CD4-positive, alpha-beta memory T cell (primary cell): ENCODE measurements at regions not wholly inside any gene's neighbourhood (a gene's known extent, or its start where the extent isn't known, plus 50 kb on each side); places are given as distances from the start of the nearest gene placed in this dataset.

Source experiments
- CTCF ChIA-PET: fragments of 350-600 bp; sonication (Branson Sonifier 250); formaldehyde crosslinking; loops from one replicate; lab custom pipeline; 2021; ENCODE audit warnings: inconsistent platforms; ENCODE audit not compliant: partially characterized antibody; lab: Charles Lee
- POLR2A ChIA-PET: fragments of 350-600 bp; sonication (Branson Sonifier 250); formaldehyde crosslinking; loops from one replicate; lab custom pipeline; 2021; ENCODE audit not compliant: partially characterized antibody; lab: Charles Lee
- DNase-seq, 5 donors: peaks; one replicate each; pipeline versions ENCODE4 v3.0.0 to v3.0.0-alpha.2; 2020 to 2022; ENCODE audit warnings: mixed read lengths in 1 of 5
- H3K27ac ChIP-seq: one replicate; pipeline ENCODE4 v1.7.0; 2013; ENCODE audit warnings: low read depth, low read length
- H3K27me3 ChIP-seq: 2 replicates; pipeline ENCODE4 v1.7.0; 2013; ENCODE audit warnings: mild to moderate bottlenecking, low read length, moderate library complexity; ENCODE audit not compliant: insufficient read depth
- H3K36me3 ChIP-seq: 2 replicates; pipeline ENCODE4 v1.7.0; 2013; ENCODE audit warnings: mild to moderate bottlenecking, low read length, moderate library complexity; ENCODE audit not compliant: insufficient read depth
- H3K4me1 ChIP-seq: 2 replicates; pipeline ENCODE4 v1.7.0; 2013; ENCODE audit warnings: mild to moderate bottlenecking, low read length, moderate library complexity; ENCODE audit not compliant: insufficient read depth
- H3K4me3 ChIP-seq, 2 donors: one replicate each; pipeline ENCODE4 v1.7.0; 2013; ENCODE audit warnings: low read length in 2 of 2, mild to moderate bottlenecking in 1 of 2
- H3K9me3 ChIP-seq, 2 donors: one replicate each; pipeline ENCODE4 v1.7.0; 2013; ENCODE audit warnings: low read length in 2 of 2, control low read depth in 1 of 2; ENCODE audit not compliant: control insufficient read depth in 1 of 2
- H3K27ac Mint-ChIP-seq, 7 donors: one replicate each; pipeline ENCODE4 v1.8.0; 2020 to 2021; ENCODE audit warnings: mixed read lengths in 7 of 7, mild to moderate bottlenecking in 6 of 7, inconsistent platforms in 3 of 7, moderate library complexity in 3 of 7
- H3K27me3 Mint-ChIP-seq, 2 donors: one replicate each; pipeline ENCODE4 v1.8.0; 2020 to 2021; ENCODE audit warnings: mixed read lengths in 2 of 2
- H3K36me3 Mint-ChIP-seq, 2 donors: one replicate each; pipeline ENCODE4 v1.8.0; 2020 to 2021; ENCODE audit warnings: mixed read lengths in 2 of 2, inconsistent platforms in 1 of 2, mild to moderate bottlenecking in 1 of 2
- H3K4me1 Mint-ChIP-seq, 4 donors: one replicate each; pipeline ENCODE4 v1.8.0; 2020 to 2021; ENCODE audit warnings: mixed read lengths in 4 of 4, mild to moderate bottlenecking in 1 of 4
- H3K4me3 Mint-ChIP-seq, 8 donors: one replicate each; pipeline ENCODE4 v1.8.0; 2020 to 2021; ENCODE audit warnings: mixed read lengths in 8 of 8, mild to moderate bottlenecking in 7 of 8, moderate library complexity in 6 of 8, inconsistent platforms in 3 of 8
- H3K9me3 Mint-ChIP-seq, 8 donors: one replicate each; pipeline ENCODE4 v1.8.0; 2020 to 2021; ENCODE audit warnings: mixed read lengths in 8 of 8, mild to moderate bottlenecking in 5 of 8, inconsistent platforms in 3 of 8, moderate library complexity in 1 of 8
- intact Hi-C: fragments of 100-400 bp; cut with micrococcal nuclease; formaldehyde crosslinking; loops from one replicate; pipeline ENCODE4 v1.15.1; 2023

DNA sequence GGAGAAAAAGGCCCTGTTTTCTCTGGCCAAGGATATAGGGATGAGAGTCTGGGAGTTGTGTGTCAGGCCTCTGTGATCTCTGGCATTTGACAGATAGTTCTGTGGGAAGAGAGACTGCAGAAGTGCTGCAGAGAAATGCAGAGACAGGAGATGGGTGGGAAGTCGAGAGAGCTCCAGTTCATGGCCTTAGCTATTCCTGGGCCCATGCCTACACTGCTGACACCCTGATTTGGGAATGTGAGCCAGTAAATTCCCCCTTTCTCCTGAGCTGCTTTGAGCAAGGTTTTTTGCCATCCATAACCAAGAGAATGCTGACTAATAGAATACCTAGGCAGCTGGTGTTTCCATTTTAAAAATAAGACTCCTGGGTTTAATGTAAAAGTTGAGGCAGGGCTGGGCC lies 59.3 kb downstream of the EBLN2 start:
- DNase-seq = no peak
- no peak overlapping the region for H3K27ac ChIP-seq
- Mint-ChIP-seq H3K36me3 (no peaks in the 10 kb centered on the region), H3K27me3 (peaks cover 0 to 3% of the 10 kb centered on the region in 2 donors), H3K9me3 (peaks cover 0 to 2% (median 0%) of the 10 kb centered on the region in 8 donors), H3K27ac (no peak overlapping the region), H3K4me1 (no peaks in the 10 kb centered on the region), H3K4me3 (no peak overlapping the region)
- H3K27me3 ChIP-seq = no peaks in the 10 kb centered on the region
- no peak overlapping the region for H3K4me3 ChIP-seq
- CTCF ChIA-PET = no interaction called here
- H3K9me3 ChIP-seq = no peaks in the 10 kb centered on the region
- H3K4me1 ChIP-seq = no peaks in the 10 kb centered on the region
- no peaks in the 10 kb centered on the region for H3K36me3 ChIP-seq
- intact Hi-C loops = no loop called here
- POLR2A ChIA-PET = no interaction called here

DNA sequence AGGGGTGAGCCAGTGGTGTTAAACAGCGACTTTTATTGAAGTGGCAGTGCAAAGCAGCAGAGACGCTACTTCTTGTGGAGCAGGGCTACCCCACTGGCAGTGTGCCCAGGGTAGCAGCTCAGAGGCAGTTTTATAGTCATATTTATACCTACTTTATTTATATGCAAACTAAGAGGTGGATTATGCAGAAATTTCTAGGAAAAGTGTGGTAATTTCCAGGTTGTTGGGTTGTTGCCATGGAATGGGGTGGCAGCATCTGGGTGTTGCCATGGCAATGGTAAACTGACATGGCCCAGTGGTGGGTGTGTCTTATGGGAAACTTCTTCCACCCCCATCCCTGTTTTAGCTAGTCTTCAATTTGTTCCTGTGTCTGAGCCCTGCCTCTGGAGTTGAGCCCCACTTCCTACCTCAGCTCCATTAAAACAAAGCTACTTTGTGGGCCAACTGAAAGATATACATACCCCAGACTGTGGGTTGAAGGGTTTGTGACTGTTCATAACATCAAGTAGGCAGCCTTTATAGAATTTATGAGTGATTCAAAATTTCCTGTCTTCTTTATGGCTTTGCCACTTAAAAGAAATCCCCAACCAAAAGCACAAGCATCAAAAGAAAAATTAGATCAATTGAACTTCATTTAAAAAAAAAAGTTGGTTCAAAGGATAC lies 60.3 kb downstream of the EBLN2 start:
- no peak overlapping the region for H3K27ac Mint-ChIP-seq
- H3K9me3 Mint-ChIP-seq = peaks cover 0 to 2% (median 0%) of the 10 kb centered on the region in 8 donors
- intact Hi-C loops = no loop called here
- Histone ChIP-seq H3K4me1 (no peaks in the 10 kb centered on the region), H3K27ac (no peak overlapping the region), H3K9me3 (no peaks in the 10 kb centered on the region), H3K4me3 (no peak overlapping the region), H3K36me3 (no peaks in the 10 kb centered on the region), H3K27me3 (no peaks in the 10 kb centered on the region)
- ChIA-PET POLR2A (no interaction called here), CTCF (no interaction called here)
- peaks cover 0 to 3% of the 10 kb centered on the region in 2 donors for H3K27me3 Mint-ChIP-seq
- no peaks in the 10 kb centered on the region for H3K4me1 Mint-ChIP-seq
- no peak for DNase-seq
- no peak overlapping the region for H3K4me3 Mint-ChIP-seq
- no peaks in the 10 kb centered on the region for H3K36me3 Mint-ChIP-seq

DNA sequence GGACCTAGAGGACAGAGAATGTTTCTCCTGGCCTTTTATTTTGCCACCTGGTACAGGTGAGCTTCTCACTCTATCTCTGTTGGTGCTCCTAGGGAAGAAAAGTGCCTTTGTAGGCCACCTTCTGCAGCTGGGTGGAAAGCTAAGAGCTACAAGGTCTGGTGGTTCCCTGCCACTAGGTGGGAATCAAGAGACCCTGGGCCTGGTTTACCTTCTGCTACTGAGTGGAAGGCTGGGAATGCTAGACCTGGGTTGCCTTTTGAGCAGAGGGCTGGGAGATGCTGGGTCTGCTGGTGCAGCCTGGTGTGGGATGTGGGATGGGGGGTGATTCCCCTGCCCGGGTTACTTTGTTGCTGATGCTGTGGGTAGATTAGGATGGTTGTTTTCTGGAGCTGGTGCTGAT lies 72.6 kb downstream of the EBLN2 start:
- intact Hi-C loops = no loop called here
- no peak overlapping the region for H3K4me3 ChIP-seq
- no peak for DNase-seq
- H3K27me3 Mint-ChIP-seq = peaks cover 8 to 10% of the 10 kb centered on the region in 2 donors
- H3K4me3 Mint-ChIP-seq = peak overlapping the region in 1 of 8 donors; percentile 12
- H3K36me3 ChIP-seq = no peaks in the 10 kb centered on the region
- no peaks in the 10 kb centered on the region for H3K4me1 ChIP-seq
- peaks cover 0 to 31% (median 22%) of the 10 kb centered on the region in 8 donors for H3K9me3 Mint-ChIP-seq
- peaks cover 0 to 3% of the 10 kb centered on the region in 2 donors for H3K9me3 ChIP-seq
- H3K27ac ChIP-seq = no peak overlapping the region
- ChIA-PET POLR2A (no interaction called here), CTCF (no interaction called here)
- no peaks in the 10 kb centered on the region for H3K36me3 Mint-ChIP-seq
- no peaks in the 10 kb centered on the region for H3K27me3 ChIP-seq
- H3K4me1 Mint-ChIP-seq = no peaks in the 10 kb centered on the region
- H3K27ac Mint-ChIP-seq = no peak overlapping the region

DNA sequence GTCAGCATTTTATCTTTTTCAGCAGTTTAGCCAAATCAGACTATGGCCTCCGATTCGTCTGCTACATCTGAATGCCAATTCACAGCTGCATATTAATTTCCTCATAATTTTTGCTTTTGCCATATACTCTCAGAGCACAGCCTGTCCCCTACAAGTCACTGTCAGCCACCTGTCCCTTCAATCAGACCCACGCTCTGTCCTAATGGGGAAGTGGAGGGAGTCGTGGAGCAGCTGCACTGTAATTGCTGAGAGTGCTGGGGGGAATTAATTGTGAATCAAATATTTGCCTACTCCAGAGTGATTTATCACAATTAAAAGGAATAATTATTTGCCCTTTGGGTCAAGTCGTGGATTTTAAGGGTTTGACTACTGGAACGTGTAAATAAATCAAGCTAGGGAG lies 75.5 kb downstream of the EBLN2 start:
- ChIA-PET CTCF (no interaction called here), POLR2A (no interaction called here)
- no peaks in the 10 kb centered on the region for H3K4me1 ChIP-seq
- no peak for DNase-seq
- Mint-ChIP-seq H3K9me3 (peaks cover 0 to 31% (median 21%) of the 10 kb centered on the region in 8 donors), H3K4me3 (no peak overlapping the region), H3K27ac (no peak overlapping the region), H3K36me3 (no peaks in the 10 kb centered on the region), H3K27me3 (peaks cover 4 to 9% of the 10 kb centered on the region in 2 donors), H3K4me1 (no peaks in the 10 kb centered on the region)
- H3K36me3 ChIP-seq = no peaks in the 10 kb centered on the region
- H3K9me3 ChIP-seq = peaks cover 0 to 3% of the 10 kb centered on the region in 2 donors
- H3K4me3 ChIP-seq = no peak overlapping the region
- H3K27me3 ChIP-seq = no peaks in the 10 kb centered on the region
- H3K27ac ChIP-seq = no peak overlapping the region
- intact Hi-C loops = no loop called here

DNA sequence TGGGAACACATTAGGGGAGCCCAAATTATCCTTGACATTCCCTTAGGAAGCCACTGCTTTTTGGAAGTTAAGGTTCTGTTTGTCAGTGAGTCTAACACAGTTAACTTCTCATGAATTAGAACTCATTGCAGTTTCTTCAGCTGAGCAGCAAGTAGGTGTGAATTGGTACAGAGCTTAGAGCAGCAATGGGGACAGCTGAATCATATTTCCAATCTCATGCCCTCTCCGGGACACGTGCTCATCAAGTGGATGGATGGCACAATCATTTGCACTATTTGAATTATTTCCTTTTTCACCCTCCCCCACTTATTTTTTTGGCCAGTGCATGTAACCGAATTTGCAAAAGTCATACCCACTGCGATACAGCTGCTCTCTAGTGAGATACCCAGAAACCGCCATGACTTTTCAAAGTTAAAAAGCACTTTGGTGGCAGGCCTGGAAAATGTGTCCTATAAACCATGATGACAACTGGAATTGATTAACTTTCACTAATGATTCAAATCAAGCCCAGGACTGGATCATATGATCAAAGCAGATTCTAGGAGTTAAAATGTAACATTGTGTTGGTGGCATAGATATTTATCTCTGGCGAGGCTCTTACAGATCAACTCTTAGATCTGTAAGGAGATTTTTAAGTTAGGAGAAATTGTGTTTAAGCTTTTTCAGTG lies 76.4 kb downstream of the EBLN2 start:
- Histone ChIP-seq H3K4me1 (no peaks in the 10 kb centered on the region), H3K36me3 (no peaks in the 10 kb centered on the region), H3K4me3 (no peak overlapping the region), H3K27ac (no peak overlapping the region), H3K27me3 (no peaks in the 10 kb centered on the region), H3K9me3 (no peaks in the 10 kb centered on the region)
- Mint-ChIP-seq H3K27ac (no peak overlapping the region), H3K27me3 (peaks cover 4 to 6% of the 10 kb centered on the region in 2 donors), H3K9me3 (peaks cover 0 to 25% (median 17%) of the 10 kb centered on the region in 8 donors), H3K36me3 (no peaks in the 10 kb centered on the region), H3K4me3 (no peak overlapping the region), H3K4me1 (no peaks in the 10 kb centered on the region)
- no peak for DNase-seq
- CTCF ChIA-PET = interaction anchor here (1.1 kb wide), 1 partner anchor 33 kb away, joined by 3 read pairs; no protein-coding TSS in a partner anchor
- intact Hi-C loops = no loop called here
- POLR2A ChIA-PET = no interaction called here

DNA sequence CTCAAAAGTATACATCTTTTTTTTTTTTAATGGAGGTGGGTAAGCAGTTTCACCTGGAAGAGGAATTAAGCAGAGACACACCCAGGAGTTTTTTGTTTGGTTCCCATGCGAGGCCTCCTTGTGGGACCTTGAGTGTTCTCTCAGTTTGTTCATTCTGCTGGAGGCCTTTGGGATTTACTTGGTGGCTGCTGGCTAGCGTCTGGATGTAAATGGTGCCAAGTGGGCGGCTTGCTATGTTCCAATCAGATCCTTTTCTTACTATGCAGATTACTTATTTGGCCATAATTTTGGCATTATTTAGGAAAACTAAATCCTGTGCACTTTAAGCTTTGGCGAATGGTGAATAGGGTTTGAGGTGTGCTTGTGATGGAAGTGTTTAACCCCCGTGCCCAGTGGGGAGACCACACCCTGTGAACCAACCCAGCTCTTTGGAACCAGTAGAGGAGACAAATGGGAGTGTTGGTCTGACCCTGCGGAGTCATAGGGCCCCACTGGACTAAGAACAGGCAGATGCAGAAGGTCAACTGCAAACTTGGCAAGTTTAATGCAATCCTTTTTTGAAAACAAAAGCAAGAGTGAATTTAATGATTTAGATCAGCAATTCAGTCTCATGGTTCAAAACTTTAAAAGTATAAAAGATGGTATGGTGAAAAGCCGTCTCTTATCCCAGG lies 79.4 kb downstream of the EBLN2 start:
- no peak overlapping the region for H3K4me3 ChIP-seq
- intact Hi-C loops = no loop called here
- H3K27me3 ChIP-seq = no peaks in the 10 kb centered on the region
- H3K9me3 ChIP-seq = no peaks in the 10 kb centered on the region
- ChIA-PET CTCF (no interaction called here), POLR2A (no interaction called here)
- H3K4me1 Mint-ChIP-seq = no peaks in the 10 kb centered on the region
- H3K27me3 Mint-ChIP-seq = peaks cover 2 to 6% of the 10 kb centered on the region in 2 donors
- no peak overlapping the region for H3K27ac ChIP-seq
- H3K27ac Mint-ChIP-seq = no peak overlapping the region
- DNase-seq = no peak
- H3K4me1 ChIP-seq = no peaks in the 10 kb centered on the region
- H3K4me3 Mint-ChIP-seq = no peak overlapping the region
- H3K36me3 Mint-ChIP-seq = no peaks in the 10 kb centered on the region
- H3K36me3 ChIP-seq = no peaks in the 10 kb centered on the region
- H3K9me3 Mint-ChIP-seq = peaks cover 0 to 2% (median 0%) of the 10 kb centered on the region in 8 donors

DNA sequence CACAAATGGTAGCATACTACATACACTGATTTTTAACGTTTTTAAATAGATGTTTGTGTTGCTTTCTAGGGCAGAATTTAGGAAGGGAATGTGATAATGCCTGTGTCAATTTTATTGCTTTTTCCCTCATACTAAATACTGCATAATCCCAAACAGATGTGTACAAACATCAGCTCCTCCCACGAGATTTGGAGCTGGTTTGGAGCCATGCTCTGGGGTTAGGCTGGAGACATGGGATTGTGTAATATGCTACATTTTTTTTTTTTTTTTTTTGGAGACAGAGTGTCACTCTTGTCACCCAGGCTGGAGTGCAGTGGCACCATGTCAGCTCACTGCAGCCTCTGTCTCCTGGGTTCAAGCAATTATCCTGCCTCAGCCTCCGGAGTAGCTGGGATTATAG lies 80.1 kb downstream of the EBLN2 start:
- Histone ChIP-seq H3K27me3 (no peaks in the 10 kb centered on the region), H3K36me3 (no peaks in the 10 kb centered on the region), H3K4me3 (no peak overlapping the region), H3K27ac (no peak overlapping the region), H3K9me3 (no peaks in the 10 kb centered on the region), H3K4me1 (no peaks in the 10 kb centered on the region)
- ChIA-PET CTCF (no interaction called here), POLR2A (no interaction called here)
- no peak for DNase-seq
- Mint-ChIP-seq H3K4me3 (no peak overlapping the region), H3K27me3 (peaks cover 2 to 6% of the 10 kb centered on the region in 2 donors), H3K4me1 (no peaks in the 10 kb centered on the region), H3K9me3 (peaks cover 0 to 2% (median 0%) of the 10 kb centered on the region in 8 donors), H3K27ac (no peak overlapping the region), H3K36me3 (no peaks in the 10 kb centered on the region)
- intact Hi-C loops = no loop called here
